ENCODE measurements at regions not wholly inside any gene's neighbourhood (a gene's known extent, or its start where the extent isn't known, plus 50 kb on each side); places are given as distances from the start of the nearest gene placed in this dataset.

- H3K4me3 ChIP-seq = no peak overlapping the region
- no peaks in the 10 kb centered on the region for H3K4me1 ChIP-seq (replicated peaks)
- 100% methylated on average over 1 of the region's 1 CpG for WGBS
- no peak for DNase-seq (ENCODE audit: low spot score)
- H3K27me3 ChIP-seq (replicated peaks; ENCODE audit: insufficient read depth) = no peaks in the 10 kb centered on the region
- intact Hi-C loops (cut with DNase I) = no loop called here
- H3K27ac ChIP-seq = no peak overlapping the region
- no peaks in the 10 kb centered on the region for H3K9me3 ChIP-seq
- H3K36me3 ChIP-seq = no peaks in the 10 kb centered on the region
- no peak for TF ChIP-seq POLR2A (IDR thresholded peaks at IDR 0.05)
- no peak for TF ChIP-seq POLR2AphosphoS5 (IDR thresholded peaks at IDR 0.05)
- TF ChIP-seq CTCF (IDR thresholded peaks at IDR 0.05) = no peak
These were observed 105.7 kb upstream of the IGFBP3 start for GRCh38 chr7:46026741-46027140.

DNA sequence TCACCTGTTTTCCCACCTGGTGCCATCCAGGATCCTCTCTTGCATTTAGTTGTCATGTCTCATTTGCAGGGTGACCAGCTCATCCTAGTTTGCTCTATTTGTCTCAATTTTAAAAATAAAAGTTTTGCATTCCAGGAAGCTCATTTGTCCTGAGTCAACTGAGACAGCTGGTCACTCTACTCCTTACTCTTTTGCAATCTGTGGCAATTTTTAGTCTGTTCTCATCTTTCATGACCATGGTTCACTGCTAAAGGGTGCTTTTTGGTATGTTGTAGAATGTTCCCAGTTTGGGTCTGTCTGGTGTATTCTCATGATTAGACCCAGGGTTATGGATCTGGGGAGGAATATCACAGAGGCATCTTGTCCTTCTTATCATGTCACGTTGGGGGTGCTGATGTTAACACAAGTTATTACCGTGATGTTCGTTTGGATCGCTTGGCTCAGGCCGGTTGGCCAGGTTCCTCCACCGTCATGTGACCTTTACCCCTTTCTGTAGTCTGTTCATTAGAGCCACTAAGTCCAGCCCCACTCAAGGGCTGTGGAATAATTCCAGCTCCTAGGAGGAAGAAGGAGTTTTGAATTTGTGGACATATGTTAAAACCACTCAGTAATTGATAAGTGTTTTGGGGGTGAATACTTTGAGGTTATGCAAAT lies 103.3 kb upstream of the IGFBP3 start:
- Histone ChIP-seq H3K9me3 (no peaks in the 10 kb centered on the region), H3K4me3 (no peak overlapping the region), H3K27ac (no peak overlapping the region), H3K27me3 (replicated peaks; ENCODE audit: insufficient read depth) (no peaks in the 10 kb centered on the region), H3K36me3 (no peaks in the 10 kb centered on the region), H3K4me1 (replicated peaks) (no peaks in the 10 kb centered on the region)
- DNase-seq (ENCODE audit: low spot score) = no peak
- intact Hi-C loops (cut with DNase I) = no loop called here
- 89% methylated on average over 6 of the region's 6 CpGs for WGBS
- no peak for TF ChIP-seq POLR2AphosphoS5 (IDR thresholded peaks at IDR 0.05)
- TF ChIP-seq POLR2A (IDR thresholded peaks at IDR 0.05) = no peak
- no peak for TF ChIP-seq CTCF (IDR thresholded peaks at IDR 0.05)

DNA sequence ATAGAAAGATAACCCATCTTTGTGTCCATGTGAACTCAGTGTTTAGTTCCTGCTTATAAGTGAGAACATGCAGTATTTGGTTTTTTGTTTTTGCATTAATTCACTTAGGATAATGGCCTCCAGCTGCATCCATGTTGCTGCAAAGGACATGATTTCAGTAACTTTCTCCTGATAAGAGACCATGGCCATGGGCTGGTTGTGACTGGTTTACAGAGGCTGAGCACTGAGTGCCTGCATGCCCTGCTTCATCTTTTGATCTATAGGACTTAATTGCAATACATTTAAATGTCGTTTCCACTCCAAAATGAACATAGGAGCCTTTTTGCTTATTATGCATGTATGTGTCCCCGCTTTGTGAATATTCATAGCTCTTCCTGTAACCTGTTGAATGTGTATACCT lies 101.3 kb upstream of the IGFBP3 start:
- 84% methylated on average over 2 of the region's 2 CpGs for WGBS
- DNase-seq (ENCODE audit: low spot score) = no peak
- H3K27ac ChIP-seq = no peak overlapping the region
- no peaks in the 10 kb centered on the region for H3K36me3 ChIP-seq
- H3K4me1 ChIP-seq (replicated peaks) = no peaks in the 10 kb centered on the region
- no peak overlapping the region for H3K4me3 ChIP-seq
- no peak for TF ChIP-seq POLR2A (IDR thresholded peaks at IDR 0.05)
- TF ChIP-seq CTCF (IDR thresholded peaks at IDR 0.05) = no peak
- no peak for TF ChIP-seq POLR2AphosphoS5 (IDR thresholded peaks at IDR 0.05)
- intact Hi-C loops (cut with DNase I) = no loop called here
- no peaks in the 10 kb centered on the region for H3K27me3 ChIP-seq (replicated peaks; ENCODE audit: insufficient read depth)
- H3K9me3 ChIP-seq = no peaks in the 10 kb centered on the region

- Histone ChIP-seq H3K27ac (no peak overlapping the region), H3K9me3 (no peaks in the 10 kb centered on the region), H3K36me3 (no peaks in the 10 kb centered on the region), H3K4me1 (replicated peaks) (no peaks in the 10 kb centered on the region), H3K4me3 (no peak overlapping the region), H3K27me3 (replicated peaks; ENCODE audit: insufficient read depth) (no peaks in the 10 kb centered on the region)
- intact Hi-C loops (cut with DNase I) = no loop called here
- WGBS = 49% methylated on average over 13 of the region's 13 CpGs
- DNase-seq (ENCODE audit: low spot score) = no peak
- no peak for TF ChIP-seq CTCF (IDR thresholded peaks at IDR 0.05)
- no peak for TF ChIP-seq POLR2AphosphoS5 (IDR thresholded peaks at IDR 0.05)
- no peak for TF ChIP-seq POLR2A (IDR thresholded peaks at IDR 0.05)
These were observed 94.2 kb upstream of the IGFBP3 start for GRCh38 chr7:46015107-46015868.

DNA sequence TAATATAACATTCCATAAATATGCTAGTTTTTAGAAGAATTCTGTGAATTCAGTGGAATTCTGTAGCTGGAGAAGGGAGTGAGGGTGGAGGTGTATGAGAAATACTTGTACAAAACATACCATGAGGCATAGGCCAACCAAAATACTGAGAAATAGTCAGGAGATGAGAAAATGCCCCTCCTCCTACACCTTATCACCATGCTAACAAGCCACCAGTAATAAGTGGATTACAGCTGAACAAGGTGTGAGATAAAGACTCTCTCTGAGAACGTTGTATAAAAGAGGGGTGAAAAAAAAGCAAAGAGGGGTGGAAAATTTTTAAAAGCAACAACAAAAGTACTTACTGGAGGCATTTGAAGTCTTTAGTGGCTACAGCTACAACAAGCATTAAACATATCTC lies 90.4 kb upstream of the IGFBP3 start:
- WGBS = 33% methylated on average over 1 of the region's 1 CpG
- Histone ChIP-seq H3K4me3 (no peak overlapping the region), H3K9me3 (no peaks in the 10 kb centered on the region), H3K36me3 (no peaks in the 10 kb centered on the region), H3K27me3 (replicated peaks; ENCODE audit: insufficient read depth) (no peaks in the 10 kb centered on the region), H3K4me1 (replicated peaks) (no peaks in the 10 kb centered on the region), H3K27ac (no peak overlapping the region)
- intact Hi-C loops (cut with DNase I) = no loop called here
- no peak for DNase-seq (ENCODE audit: low spot score)
- TF ChIP-seq POLR2AphosphoS5 (IDR thresholded peaks at IDR 0.05) (no peak), CTCF (IDR thresholded peaks at IDR 0.05) (no peak), POLR2A (IDR thresholded peaks at IDR 0.05) (no peak)
